SK-N-SH (cell line): ENCODE measurements at regions not wholly inside any gene's neighbourhood (a gene's known extent, or its start where the extent isn't known, plus 50 kb on each side); places are given as distances from the start of the nearest gene placed in this dataset.

Experiments
- CTCF ChIA-PET: fragments of 300-600, 350-600 bp; formaldehyde crosslinking; extraction: SDS; loops from one replicate; lab custom pipeline; 2021; lab: Yijun Ruan, JAX
- POLR2A ChIA-PET: fragments of 350-600 bp; sonication (Branson Sonifier 250); formaldehyde crosslinking; extraction: SDS; loops from one replicate; lab custom pipeline; 2020; ENCODE audit warnings: antibody characterized with exemption, inconsistent platforms; lab: Yijun Ruan, JAX
- DNase-seq: peaks from one replicate; pipeline ENCODE4 v3.0.0; 2012
- H2AFZ ChIP-seq: fragments of 200-600 bp; sonication (generic); 2 replicates; pipeline ENCODE4 v1.8.1; 2016; ENCODE audit warnings: antibody characterized with exemption, mild to moderate bottlenecking, low read depth
- H3F3A ChIP-seq: fragments of 200-600 bp; sonication (generic); replicated peaks from 2 replicates; pipeline ENCODE3; 2016; ENCODE audit warnings: antibody characterized with exemption, mild to moderate bottlenecking; ENCODE audit not compliant: insufficient read depth
- H3K27ac ChIP-seq, 2 experiments: fragments of 200-500 bp in 1 of 2; fragments of 200-600 bp in 1 of 2; sonication (Bioruptor generic) in 1 of 2; sonication (generic), shearing (Covaris generic) in 1 of 2; 2 replicates each; pipeline versions ENCODE4 v1.5.1 to v1.6.1; 2014 to 2016; ENCODE audit warnings: low read depth in 2 of 2, inconsistent platforms in 1 of 2, low read length in 1 of 2, mild to moderate bottlenecking in 1 of 2, mixed read lengths in 1 of 2
- H3K27me3 ChIP-seq: fragments of 200-600 bp; sonication (generic), shearing (Covaris generic); 2 replicates; pipeline ENCODE4 v1.6.1; 2016; ENCODE audit warnings: mixed run types; ENCODE audit not compliant: insufficient read depth
- H3K36me3 ChIP-seq, 2 experiments: fragments of 200-500 bp in 1 of 2; fragments of 200-600 bp in 1 of 2; sonication (Bioruptor generic) in 1 of 2; sonication (generic) in 1 of 2; replicated peaks in 1 of 2; 2 replicates each; pipeline versions ENCODE3 to v1.5.1; 2014 to 2016; ENCODE audit warnings: low read length in 1 of 2, mild to moderate bottlenecking in 1 of 2; ENCODE audit not compliant: insufficient read depth in 2 of 2, control insufficient read depth in 1 of 2
- H3K4me1 ChIP-seq, 2 experiments: fragments of 200-500 bp in 1 of 2; fragments of 200-600 bp in 1 of 2; sonication (Bioruptor generic) in 1 of 2; sonication (generic), shearing (Covaris generic) in 1 of 2; 2 replicates each; pipeline versions ENCODE4 v1.5.1 to v1.6.1; 2014 to 2016; ENCODE audit warnings: low read depth in 1 of 2, low read length in 1 of 2, mixed run types in 1 of 2; ENCODE audit not compliant: insufficient read depth in 2 of 2, control insufficient read depth in 1 of 2
- H3K4me2 ChIP-seq: fragments of 200-600 bp; sonication (generic), shearing (Covaris generic); 2 replicates; pipeline ENCODE4 v1.6.1; 2017; ENCODE audit warnings: mixed run types
- H3K4me3 ChIP-seq, 2 experiments: fragments of 200-500 bp in 1 of 2; fragments of 200-600 bp in 1 of 2; sonication (Bioruptor generic) in 1 of 2; sonication (generic), shearing (Covaris generic) in 1 of 2; 2 replicates each; pipeline versions ENCODE4 v1.5.1 to v1.8.1; 2014 to 2016; ENCODE audit warnings: low read depth in 2 of 2, inconsistent platforms in 1 of 2, low read length in 1 of 2, mild to moderate bottlenecking in 1 of 2, mixed read lengths in 1 of 2, moderate library complexity in 1 of 2
- H3K79me2 ChIP-seq: fragments of 200-600 bp; sonication (generic); 2 replicates; pipeline ENCODE4 v1.8.1; 2017; ENCODE audit warnings: mild to moderate bottlenecking; ENCODE audit not compliant: insufficient read depth
- H3K9ac ChIP-seq: fragments of 200-600 bp; sonication (generic); 2 replicates; pipeline ENCODE4 v1.6.1; 2017; ENCODE audit warnings: mixed run types
- H3K9me2 ChIP-seq: fragments of 200-600 bp; sonication (generic); 2 replicates; pipeline ENCODE4 v1.6.1; 2017; ENCODE audit warnings: mixed run types
- H3K9me3 ChIP-seq: fragments of 200-600 bp; sonication (generic); 2 replicates; pipeline ENCODE4 v1.6.1; 2017; ENCODE audit warnings: mixed run types, mild to moderate bottlenecking, moderate library complexity
- H4K20me1 ChIP-seq: fragments of 200-600 bp; sonication (generic); 2 replicates; pipeline ENCODE4 v1.6.1; 2017; ENCODE audit warnings: mild to moderate bottlenecking, mixed run types; ENCODE audit not compliant: insufficient read depth
- ELF1 ChIP-seq: IDR thresholded peaks from 2 replicates; pipeline ENCODE4 v1.4.0; 2012
- EP300 ChIP-seq, 2 experiments: IDR thresholded peaks; 2 replicates each; pipeline versions ENCODE4 v1.4.0 to v1.6.1; 2012; ENCODE audit warnings: borderline replicate concordance in 1 of 2, low read depth in 1 of 2, low read length in 1 of 2
- FOXJ3 ChIP-seq: sonication (generic); formaldehyde crosslinking; IDR thresholded peaks from 2 replicates; pipeline ENCODE4 v1.5.1; 2020; ENCODE audit warnings: mild to moderate bottlenecking, missing genetic modification reagents
- FOXM1 ChIP-seq: IDR thresholded peaks from 2 replicates; pipeline ENCODE4 v1.4.0; 2012; ENCODE audit warnings: low read depth, mild to moderate bottlenecking
- MEF2A ChIP-seq: IDR thresholded peaks from 2 replicates; pipeline ENCODE4 v1.4.0; 2012; ENCODE audit warnings: low read depth, borderline replicate concordance
- RAD21 ChIP-seq: IDR thresholded peaks from 2 replicates; pipeline ENCODE4 v1.6.1; 2012; ENCODE audit warnings: mild to moderate bottlenecking, low read length
- RCOR1 ChIP-seq: fragments of 150-350 bp; IDR thresholded peaks from 2 replicates; pipeline ENCODE4 v1.6.1; 2017; ENCODE audit warnings: antibody characterized with exemption, low read length
- RFX5 ChIP-seq: IDR thresholded peaks from 2 replicates; pipeline ENCODE4 v1.6.1; 2012; ENCODE audit warnings: mild to moderate bottlenecking, improper control_type of control experiment, low read length
- RXRA ChIP-seq: IDR thresholded peaks from 2 replicates; pipeline ENCODE4 v1.4.0; 2012; ENCODE audit warnings: low read depth, mild to moderate bottlenecking, borderline replicate concordance
- TAF1 ChIP-seq: IDR thresholded peaks from 2 replicates; pipeline ENCODE4 v1.6.1; 2012; ENCODE audit warnings: low read depth, mild to moderate bottlenecking, low read length, moderate library complexity, borderline replicate concordance
- TCF12 ChIP-seq: IDR thresholded peaks from 2 replicates; pipeline ENCODE4 v1.4.0; 2012
- TEAD4 ChIP-seq: IDR thresholded peaks from 2 replicates; pipeline ENCODE4 v1.4.0; 2012; ENCODE audit warnings: mild to moderate bottlenecking, borderline replicate concordance; ENCODE audit not compliant: insufficient read depth
- YY1 ChIP-seq: IDR thresholded peaks from 2 replicates; pipeline ENCODE4 v1.4.0; 2012; ENCODE audit warnings: low read depth, mild to moderate bottlenecking
- WGBS: methylation state at CpG from one replicate; pipeline ENCODE4 v1.1.6; 2017; ENCODE audit warnings: low lambda C conversion rate; 5-methylcytosine and 5-hydroxymethylcytosine counted together
- TF ChIP-seq, protein P1 (sequence below): fragments of 150-350 bp; IDR thresholded peaks from 2 replicates; pipeline ENCODE4 v1.6.1; 2016; ENCODE audit warnings: mild to moderate bottlenecking, low read depth, low read length
- TF ChIP-seq, protein P2 (sequence below): fragments of 200-600 bp; sonication (generic); IDR thresholded peaks from 2 replicates; pipeline ENCODE4 v1.6.1; 2017; ENCODE audit warnings: antibody characterized with exemption, mild to moderate bottlenecking, moderate library complexity
- TF ChIP-seq, protein P3 (sequence below): fragments of 150-350 bp; IDR thresholded peaks from 2 replicates; pipeline ENCODE4 v1.6.1; 2017; ENCODE audit warnings: antibody characterized with exemption, low read length, low read depth, borderline replicate concordance
- TF ChIP-seq, protein P4 (sequence below): IDR thresholded peaks from 2 replicates; pipeline ENCODE4 v1.6.1; 2012; ENCODE audit warnings: mild to moderate bottlenecking, low read depth, low read length, moderate library complexity
- TF ChIP-seq, protein P5 (sequence below): IDR thresholded peaks from 2 replicates; pipeline ENCODE4; 2012
- TF ChIP-seq, protein P6 (sequence below): IDR thresholded peaks from 2 replicates; pipeline ENCODE4 v1.4.0; 2012; ENCODE audit warnings: low read depth
- TF ChIP-seq, protein P7 (sequence below): IDR thresholded peaks from 2 replicates; pipeline ENCODE4 v1.4.0; 2012; ENCODE audit warnings: low read depth, borderline replicate concordance

DNA sequence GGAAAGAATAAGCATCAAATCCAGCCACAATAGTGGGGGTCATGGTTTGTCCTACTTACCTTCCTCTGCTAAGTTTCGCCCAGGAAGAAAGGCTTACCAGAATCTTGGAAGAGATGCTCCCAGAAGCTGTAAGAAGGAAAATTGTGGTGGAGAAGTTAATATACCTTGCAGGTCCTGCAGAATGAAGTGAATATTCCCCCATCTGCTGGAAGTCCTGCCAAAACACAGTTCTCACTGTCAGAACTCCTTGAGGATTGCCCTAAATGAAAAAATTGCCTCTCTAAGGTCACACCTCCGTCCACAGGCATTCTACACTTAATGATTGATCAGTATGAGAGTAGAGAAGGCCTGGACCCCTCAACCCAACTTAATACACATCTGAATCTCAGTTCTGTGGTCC, 78.4 kb upstream of the RGS21 start:
- Histone ChIP-seq H3K4me1 (no peaks in the 10 kb centered on the region), H3F3A (no peaks in the 10 kb centered on the region), H3K27me3 (peaks cover 6% of the 10 kb centered on the region; the same call in 1 of the 2 replicates), H3K9me2 (no peaks in the 10 kb centered on the region), H3K4me3 (no peak overlapping the region), H2AFZ (no peak overlapping the region), H3K79me2 (no peaks in the 10 kb centered on the region), H3K27ac (no peak overlapping the region), H3K9ac (no peak overlapping the region), H3K9me3 (no peaks in the 10 kb centered on the region), H4K20me1 (no peaks in the 10 kb centered on the region), H3K4me2 (no peak overlapping the region), H3K36me3 (no peaks in the 10 kb centered on the region)
- no peak for DNase-seq
- 0% methylated on average over 2 of the region's 2 CpGs for WGBS
- no peak for TF ChIP-seq RXRA
- no peak for TF ChIP-seq MEF2A
- TF ChIP-seq RFX5: no peak
- no peak for TF ChIP-seq TEAD4
- no peak for TF ChIP-seq RAD21
- TF ChIP-seq RCOR1: no peak
- no peak for TF ChIP-seq YY1
- TF ChIP-seq, protein P1, sequence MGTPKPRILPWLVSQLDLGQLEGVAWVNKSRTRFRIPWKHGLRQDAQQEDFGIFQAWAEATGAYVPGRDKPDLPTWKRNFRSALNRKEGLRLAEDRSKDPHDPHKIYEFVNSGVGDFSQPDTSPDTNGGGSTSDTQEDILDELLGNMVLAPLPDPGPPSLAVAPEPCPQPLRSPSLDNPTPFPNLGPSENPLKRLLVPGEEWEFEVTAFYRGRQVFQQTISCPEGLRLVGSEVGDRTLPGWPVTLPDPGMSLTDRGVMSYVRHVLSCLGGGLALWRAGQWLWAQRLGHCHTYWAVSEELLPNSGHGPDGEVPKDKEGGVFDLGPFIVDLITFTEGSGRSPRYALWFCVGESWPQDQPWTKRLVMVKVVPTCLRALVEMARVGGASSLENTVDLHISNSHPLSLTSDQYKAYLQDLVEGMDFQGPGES: no peak
- TF ChIP-seq TCF12: no peak
- TF ChIP-seq FOXM1: no peak
- TF ChIP-seq, protein P2, sequence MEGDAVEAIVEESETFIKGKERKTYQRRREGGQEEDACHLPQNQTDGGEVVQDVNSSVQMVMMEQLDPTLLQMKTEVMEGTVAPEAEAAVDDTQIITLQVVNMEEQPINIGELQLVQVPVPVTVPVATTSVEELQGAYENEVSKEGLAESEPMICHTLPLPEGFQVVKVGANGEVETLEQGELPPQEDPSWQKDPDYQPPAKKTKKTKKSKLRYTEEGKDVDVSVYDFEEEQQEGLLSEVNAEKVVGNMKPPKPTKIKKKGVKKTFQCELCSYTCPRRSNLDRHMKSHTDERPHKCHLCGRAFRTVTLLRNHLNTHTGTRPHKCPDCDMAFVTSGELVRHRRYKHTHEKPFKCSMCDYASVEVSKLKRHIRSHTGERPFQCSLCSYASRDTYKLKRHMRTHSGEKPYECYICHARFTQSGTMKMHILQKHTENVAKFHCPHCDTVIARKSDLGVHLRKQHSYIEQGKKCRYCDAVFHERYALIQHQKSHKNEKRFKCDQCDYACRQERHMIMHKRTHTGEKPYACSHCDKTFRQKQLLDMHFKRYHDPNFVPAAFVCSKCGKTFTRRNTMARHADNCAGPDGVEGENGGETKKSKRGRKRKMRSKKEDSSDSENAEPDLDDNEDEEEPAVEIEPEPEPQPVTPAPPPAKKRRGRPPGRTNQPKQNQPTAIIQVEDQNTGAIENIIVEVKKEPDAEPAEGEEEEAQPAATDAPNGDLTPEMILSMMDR: no peak
- TF ChIP-seq, protein P3, sequence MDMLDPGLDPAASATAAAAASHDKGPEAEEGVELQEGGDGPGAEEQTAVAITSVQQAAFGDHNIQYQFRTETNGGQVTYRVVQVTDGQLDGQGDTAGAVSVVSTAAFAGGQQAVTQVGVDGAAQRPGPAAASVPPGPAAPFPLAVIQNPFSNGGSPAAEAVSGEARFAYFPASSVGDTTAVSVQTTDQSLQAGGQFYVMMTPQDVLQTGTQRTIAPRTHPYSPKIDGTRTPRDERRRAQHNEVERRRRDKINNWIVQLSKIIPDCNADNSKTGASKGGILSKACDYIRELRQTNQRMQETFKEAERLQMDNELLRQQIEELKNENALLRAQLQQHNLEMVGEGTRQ: no peak
- TF ChIP-seq, protein P4, sequence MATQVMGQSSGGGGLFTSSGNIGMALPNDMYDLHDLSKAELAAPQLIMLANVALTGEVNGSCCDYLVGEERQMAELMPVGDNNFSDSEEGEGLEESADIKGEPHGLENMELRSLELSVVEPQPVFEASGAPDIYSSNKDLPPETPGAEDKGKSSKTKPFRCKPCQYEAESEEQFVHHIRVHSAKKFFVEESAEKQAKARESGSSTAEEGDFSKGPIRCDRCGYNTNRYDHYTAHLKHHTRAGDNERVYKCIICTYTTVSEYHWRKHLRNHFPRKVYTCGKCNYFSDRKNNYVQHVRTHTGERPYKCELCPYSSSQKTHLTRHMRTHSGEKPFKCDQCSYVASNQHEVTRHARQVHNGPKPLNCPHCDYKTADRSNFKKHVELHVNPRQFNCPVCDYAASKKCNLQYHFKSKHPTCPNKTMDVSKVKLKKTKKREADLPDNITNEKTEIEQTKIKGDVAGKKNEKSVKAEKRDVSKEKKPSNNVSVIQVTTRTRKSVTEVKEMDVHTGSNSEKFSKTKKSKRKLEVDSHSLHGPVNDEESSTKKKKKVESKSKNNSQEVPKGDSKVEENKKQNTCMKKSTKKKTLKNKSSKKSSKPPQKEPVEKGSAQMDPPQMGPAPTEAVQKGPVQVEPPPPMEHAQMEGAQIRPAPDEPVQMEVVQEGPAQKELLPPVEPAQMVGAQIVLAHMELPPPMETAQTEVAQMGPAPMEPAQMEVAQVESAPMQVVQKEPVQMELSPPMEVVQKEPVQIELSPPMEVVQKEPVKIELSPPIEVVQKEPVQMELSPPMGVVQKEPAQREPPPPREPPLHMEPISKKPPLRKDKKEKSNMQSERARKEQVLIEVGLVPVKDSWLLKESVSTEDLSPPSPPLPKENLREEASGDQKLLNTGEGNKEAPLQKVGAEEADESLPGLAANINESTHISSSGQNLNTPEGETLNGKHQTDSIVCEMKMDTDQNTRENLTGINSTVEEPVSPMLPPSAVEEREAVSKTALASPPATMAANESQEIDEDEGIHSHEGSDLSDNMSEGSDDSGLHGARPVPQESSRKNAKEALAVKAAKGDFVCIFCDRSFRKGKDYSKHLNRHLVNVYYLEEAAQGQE: no peak
- TF ChIP-seq FOXJ3 (CRISPR knock-in tag): no peak
- TF ChIP-seq, protein P5, sequence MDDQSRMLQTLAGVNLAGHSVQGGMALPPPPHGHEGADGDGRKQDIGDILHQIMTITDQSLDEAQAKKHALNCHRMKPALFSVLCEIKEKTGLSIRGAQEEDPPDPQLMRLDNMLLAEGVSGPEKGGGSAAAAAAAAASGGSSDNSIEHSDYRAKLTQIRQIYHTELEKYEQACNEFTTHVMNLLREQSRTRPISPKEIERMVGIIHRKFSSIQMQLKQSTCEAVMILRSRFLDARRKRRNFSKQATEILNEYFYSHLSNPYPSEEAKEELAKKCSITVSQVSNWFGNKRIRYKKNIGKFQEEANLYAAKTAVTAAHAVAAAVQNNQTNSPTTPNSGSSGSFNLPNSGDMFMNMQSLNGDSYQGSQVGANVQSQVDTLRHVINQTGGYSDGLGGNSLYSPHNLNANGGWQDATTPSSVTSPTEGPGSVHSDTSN: no peak
- TF ChIP-seq, protein P6, sequence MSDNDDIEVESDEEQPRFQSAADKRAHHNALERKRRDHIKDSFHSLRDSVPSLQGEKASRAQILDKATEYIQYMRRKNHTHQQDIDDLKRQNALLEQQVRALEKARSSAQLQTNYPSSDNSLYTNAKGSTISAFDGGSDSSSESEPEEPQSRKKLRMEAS: no peak
- no peak for TF ChIP-seq TAF1
- TF ChIP-seq, protein P7, sequence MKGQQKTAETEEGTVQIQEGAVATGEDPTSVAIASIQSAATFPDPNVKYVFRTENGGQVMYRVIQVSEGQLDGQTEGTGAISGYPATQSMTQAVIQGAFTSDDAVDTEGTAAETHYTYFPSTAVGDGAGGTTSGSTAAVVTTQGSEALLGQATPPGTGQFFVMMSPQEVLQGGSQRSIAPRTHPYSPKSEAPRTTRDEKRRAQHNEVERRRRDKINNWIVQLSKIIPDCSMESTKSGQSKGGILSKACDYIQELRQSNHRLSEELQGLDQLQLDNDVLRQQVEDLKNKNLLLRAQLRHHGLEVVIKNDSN: no peak
- no peak for TF ChIP-seq ELF1
- no peak for TF ChIP-seq EP300 (IDR thresholded peaks at IDR 0.05; ENCODE audit: borderline replicate concordance in 1 of 2, low read depth in 1 of 2, low read length in 1 of 2)
- ChIA-PET POLR2A (no interaction called here), CTCF (no interaction called here)
